Right lobe of liver (tissue), 4 donors: ENCODE measurements at regions not wholly inside any gene's neighbourhood (a gene's known extent, or its start where the extent isn't known, plus 50 kb on each side); places are given as distances from the start of the nearest gene placed in this dataset.

ENCODE experiments used
- POLR2A ChIP-seq: fragments of 450-650 bp; IDR thresholded peaks from one replicate; pipeline ENCODE4 v1.6.1; 2017; ENCODE audit warnings: antibody characterized with exemption, mild to moderate bottlenecking
- TF ChIP-seq, protein P1 (sequence below), 4 donors: fragments of 200-600 bp in 3 of 4; fragments of 450-650 bp in 1 of 4; IDR thresholded peaks; one replicate each; pipeline versions ENCODE4 v1.5.1 to v1.8.0; 2016 to 2022; ENCODE audit warnings: antibody characterized with exemption in 4 of 4, mild to moderate bottlenecking in 2 of 4
- donor health status: DM: no; HTN: no; CAD: no.
- donor health status: DM: no; HTN: no; CAD: no.
- donor health status: DM: no; HTN: yes; CAD: no.

DNA sequence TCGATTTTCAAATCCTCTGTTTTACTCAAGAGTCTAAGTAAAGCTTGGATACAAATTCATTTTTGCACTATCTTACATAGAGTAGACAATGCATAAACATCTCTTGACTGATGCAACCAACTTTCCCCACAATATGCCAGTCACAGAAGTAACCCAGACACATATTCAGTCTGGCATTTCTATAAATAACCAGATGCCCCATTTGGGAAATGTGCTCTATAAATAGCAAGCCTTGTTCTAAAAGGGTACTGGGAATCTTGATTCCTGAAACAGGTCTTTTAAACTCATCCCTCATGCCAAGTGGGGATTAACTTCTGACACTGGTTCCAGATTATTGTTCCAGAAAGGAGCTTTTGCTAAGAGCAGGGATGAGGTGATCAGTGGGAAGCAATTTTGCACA lies 411.7 kb downstream of the EPM2A start:
- TF ChIP-seq, protein P1, sequence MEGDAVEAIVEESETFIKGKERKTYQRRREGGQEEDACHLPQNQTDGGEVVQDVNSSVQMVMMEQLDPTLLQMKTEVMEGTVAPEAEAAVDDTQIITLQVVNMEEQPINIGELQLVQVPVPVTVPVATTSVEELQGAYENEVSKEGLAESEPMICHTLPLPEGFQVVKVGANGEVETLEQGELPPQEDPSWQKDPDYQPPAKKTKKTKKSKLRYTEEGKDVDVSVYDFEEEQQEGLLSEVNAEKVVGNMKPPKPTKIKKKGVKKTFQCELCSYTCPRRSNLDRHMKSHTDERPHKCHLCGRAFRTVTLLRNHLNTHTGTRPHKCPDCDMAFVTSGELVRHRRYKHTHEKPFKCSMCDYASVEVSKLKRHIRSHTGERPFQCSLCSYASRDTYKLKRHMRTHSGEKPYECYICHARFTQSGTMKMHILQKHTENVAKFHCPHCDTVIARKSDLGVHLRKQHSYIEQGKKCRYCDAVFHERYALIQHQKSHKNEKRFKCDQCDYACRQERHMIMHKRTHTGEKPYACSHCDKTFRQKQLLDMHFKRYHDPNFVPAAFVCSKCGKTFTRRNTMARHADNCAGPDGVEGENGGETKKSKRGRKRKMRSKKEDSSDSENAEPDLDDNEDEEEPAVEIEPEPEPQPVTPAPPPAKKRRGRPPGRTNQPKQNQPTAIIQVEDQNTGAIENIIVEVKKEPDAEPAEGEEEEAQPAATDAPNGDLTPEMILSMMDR (IDR thresholded peaks at IDR 0.05): no peak
- TF ChIP-seq POLR2A: no peak
